Right atrium auricular region (tissue), 2 donors: ENCODE measurements at regions not wholly inside any gene's neighbourhood (a gene's known extent, or its start where the extent isn't known, plus 50 kb on each side); places are given as distances from the start of the nearest gene placed in this dataset.

Experiments used
- DNase-seq: peaks from one replicate; pipeline ENCODE4 v3.0.0-alpha.2; 2019; ENCODE audit warnings: low spot score
- H3K27ac ChIP-seq, 2 donors: fragments of 200-600 bp; sonication (generic); 1 replicate in 1 of 2; 2 replicates in 1 of 2; pipeline ENCODE4 v1.5.1; 2016 to 2019
- H3K27me3 ChIP-seq, 2 donors: fragments of 200-600 bp; sonication (generic); one replicate each; pipeline versions ENCODE4 v1.5.1 to v1.6.0; 2017 to 2019
- H3K36me3 ChIP-seq: fragments of 200-600 bp; sonication (generic); one replicate; pipeline ENCODE4 v1.5.1; 2016
- H3K4me1 ChIP-seq, 2 donors: fragments of 200-600 bp; sonication (generic); one replicate each; pipeline versions ENCODE4 v1.5.1 to v1.6.0; 2017 to 2019
- H3K4me3 ChIP-seq, 2 donors: fragments of 200-600 bp; sonication (generic); 1 replicate in 1 of 2; 2 replicates in 1 of 2; pipeline ENCODE4 v1.5.1; 2017 to 2019; ENCODE audit warnings: mild to moderate bottlenecking in 1 of 2, moderate library complexity in 1 of 2
- H3K9me3 ChIP-seq, 2 donors: fragments of 200-600 bp; sonication (generic); one replicate each; pipeline ENCODE4 v1.5.1; 2019
- CTCF ChIP-seq, 2 donors: fragments of 200-600 bp; sonication (generic); IDR thresholded peaks; one replicate each; pipeline ENCODE4 v1.5.1; 2019; ENCODE audit warnings: antibody characterized with exemption in 2 of 2

- H3K9me3 ChIP-seq, result no peaks in the 10 kb centered on the region
- TF ChIP-seq CTCF (IDR thresholded peaks at IDR 0.05), result no peak
- H3K36me3 ChIP-seq, result no peaks in the 10 kb centered on the region
- DNase-seq, result no peak
- no peak overlapping the region for H3K27ac ChIP-seq
- no peaks in the 10 kb centered on the region for H3K27me3 ChIP-seq
- H3K4me3 ChIP-seq, result no peak overlapping the region
- H3K4me1 ChIP-seq, result no peaks in the 10 kb centered on the region
Observed at GRCh38 chrX:148185631-148186030, 204.5 kb downstream of the FMR1NB start.

GRCh38 chrX:148192547-148192946 lies 211.4 kb downstream of the FMR1NB start:
- H3K9me3 ChIP-seq, result no peaks in the 10 kb centered on the region
- no peak for TF ChIP-seq CTCF (IDR thresholded peaks at IDR 0.05)
- H3K27me3 ChIP-seq, result no peaks in the 10 kb centered on the region
- no peak overlapping the region for H3K27ac ChIP-seq
- no peaks in the 10 kb centered on the region for H3K4me1 ChIP-seq
- no peak overlapping the region for H3K4me3 ChIP-seq
- H3K36me3 ChIP-seq, result no peaks in the 10 kb centered on the region
- no peak for DNase-seq

- DNase-seq, result no peak
- no peak overlapping the region for H3K4me3 ChIP-seq
- no peak for TF ChIP-seq CTCF (IDR thresholded peaks at IDR 0.05)
Observed at GRCh38 chrX:148193759-148194158, 212.6 kb downstream of the FMR1NB start.

GRCh38 chrX:148203531-148203930 lies 222.4 kb downstream of the FMR1NB start:
- Histone ChIP-seq H3K27me3 (no peaks in the 10 kb centered on the region), H3K9me3 (no peaks in the 10 kb centered on the region), H3K36me3 (no peaks in the 10 kb centered on the region), H3K4me1 (no peaks in the 10 kb centered on the region), H3K4me3 (no peak overlapping the region), H3K27ac (no peak overlapping the region)
- no peak for TF ChIP-seq CTCF (IDR thresholded peaks at IDR 0.05)
- no peak for DNase-seq

More at GRCh38 chrX:148193759-148194158, 212.6 kb downstream of the FMR1NB start:
- no peaks in the 10 kb centered on the region for H3K27me3 ChIP-seq
- no peak overlapping the region for H3K27ac ChIP-seq
- H3K36me3 ChIP-seq, result no peaks in the 10 kb centered on the region
- H3K9me3 ChIP-seq, result no peaks in the 10 kb centered on the region
- no peaks in the 10 kb centered on the region for H3K4me1 ChIP-seq

GRCh38 chrX:148204195-148204594 lies 223.1 kb downstream of the FMR1NB start:
- H3K4me1 ChIP-seq, result no peaks in the 10 kb centered on the region

More at GRCh38 chrX:148204195-148204594, 223.1 kb downstream of the FMR1NB start:
- no peak for DNase-seq
- Histone ChIP-seq H3K9me3 (no peaks in the 10 kb centered on the region), H3K36me3 (no peaks in the 10 kb centered on the region), H3K4me3 (no peak overlapping the region), H3K27me3 (no peaks in the 10 kb centered on the region), H3K27ac (no peak overlapping the region)
- TF ChIP-seq CTCF (IDR thresholded peaks at IDR 0.05), result no peak
